GM23248 (cell line): ENCODE measurements at regions not wholly inside any gene's neighbourhood (a gene's known extent, or its start where the extent isn't known, plus 50 kb on each side); places are given as distances from the start of the nearest gene placed in this dataset.

Source experiments
- DNase-seq: peaks from one replicate; pipeline ENCODE4 v3.0.0-alpha.2; 2015
- H2AFZ ChIP-seq: fragments of 200-600 bp; sonication (generic); 2 replicates; pipeline ENCODE4 v1.6.1; 2016; ENCODE audit warnings: antibody characterized with exemption
- H3F3A ChIP-seq: fragments of 200-600 bp; sonication (generic); 2 replicates; pipeline ENCODE4 v1.6.1; 2016; ENCODE audit warnings: mild to moderate bottlenecking, antibody characterized with exemption, mixed run types; ENCODE audit not compliant: insufficient read depth
- H3K27ac ChIP-seq: fragments of 200-600 bp; sonication (generic); 2 replicates; pipeline ENCODE4 v1.5.1; 2016; ENCODE audit warnings: mild to moderate bottlenecking
- H3K27me3 ChIP-seq: fragments of 200-600 bp; sonication (generic); replicated peaks from 2 replicates; pipeline ENCODE4 v1.6.1; 2016; ENCODE audit warnings: mild to moderate bottlenecking; ENCODE audit not compliant: insufficient read depth
- H3K36me3 ChIP-seq: fragments of 200-600 bp; sonication (generic); 2 replicates; pipeline ENCODE4 v1.6.1; 2016; ENCODE audit warnings: low read depth, mild to moderate bottlenecking
- H3K4me1 ChIP-seq: fragments of 200-600 bp; sonication (generic); 2 replicates; pipeline ENCODE4 v1.6.1; 2016; ENCODE audit warnings: mild to moderate bottlenecking; ENCODE audit not compliant: insufficient read depth
- H3K4me2 ChIP-seq: fragments of 200-600 bp; sonication (generic); one replicate; pipeline ENCODE4 v1.6.1; 2016; ENCODE audit warnings: mild to moderate bottlenecking; ENCODE audit not compliant: unreplicated experiment
- H3K4me3 ChIP-seq: fragments of 200-600 bp; sonication (generic); 2 replicates; pipeline ENCODE4 v1.5.1; 2016; ENCODE audit warnings: mild to moderate bottlenecking
- H3K79me2 ChIP-seq: fragments of 200-600 bp; sonication (generic); 2 replicates; pipeline ENCODE4 v1.6.1; 2016; ENCODE audit warnings: mild to moderate bottlenecking; ENCODE audit not compliant: insufficient read depth
- H3K9ac ChIP-seq: fragments of 200-600 bp; sonication (generic); 2 replicates; pipeline ENCODE4 v1.6.1; 2016; ENCODE audit warnings: mild to moderate bottlenecking
- H3K9me2 ChIP-seq: fragments of 200-600 bp; sonication (generic); 2 replicates; pipeline ENCODE4 v1.6.1; 2016; ENCODE audit warnings: mixed run types, mild to moderate bottlenecking, moderate library complexity; ENCODE audit not compliant: insufficient read depth
- H3K9me3 ChIP-seq: fragments of 200-600 bp; sonication (generic); one replicate; pipeline ENCODE4 v1.6.1; 2017; ENCODE audit warnings: low read depth
- H4K20me1 ChIP-seq: fragments of 200-600 bp; sonication (generic); 2 replicates; pipeline ENCODE4 v1.6.0; 2016; ENCODE audit not compliant: insufficient read depth
- EZH2 ChIP-seq: fragments of 200-600 bp; sonication (generic); IDR thresholded peaks from 2 replicates; pipeline ENCODE4 v1.6.1; 2018; ENCODE audit warnings: antibody characterized with exemption, mild to moderate bottlenecking; ENCODE audit not compliant: insufficient read depth, poor library complexity, severe bottlenecking
- EZH2phosphoT487 ChIP-seq: fragments of 200-600 bp; sonication (generic); IDR thresholded peaks from 2 replicates; pipeline ENCODE4 v1.6.1; 2018; ENCODE audit warnings: antibody characterized with exemption, moderate library complexity, mild to moderate bottlenecking, low read depth; ENCODE audit not compliant: insufficient read depth
- WGBS, 2 experiments: methylation state at CpG; one replicate each; pipeline ENCODE4 v1.1.6; 2015 to 2017; ENCODE audit warnings: low lambda C conversion rate in 2 of 2, low coverage in 1 of 2; ENCODE audit errors: missing lambda C conversion rate in 2 of 2; 5-methylcytosine and 5-hydroxymethylcytosine counted together
- in situ Hi-C: fragments of 300-500 bp; cut with MboI; formaldehyde crosslinking; loops from 2 replicates; pipeline ENCODE4 v1.15.0; 2020

- DNase-seq = no peak
- Histone ChIP-seq H3K4me2 (no peak overlapping the region), H3K4me1 (peaks cover 12% of the 10 kb centered on the region; the same call in 1 of the 2 replicates), H3F3A (peaks cover 8% of the 10 kb centered on the region), H2AFZ (no peak overlapping the region), H3K9me2 (no peaks in the 10 kb centered on the region), H3K27me3 (no peaks in the 10 kb centered on the region), H3K9me3 (no peaks in the 10 kb centered on the region), H3K36me3 (no peaks in the 10 kb centered on the region), H4K20me1 (no peaks in the 10 kb centered on the region), H3K79me2 (no peaks in the 10 kb centered on the region), H3K27ac (no peak overlapping the region), H3K4me3 (no peak overlapping the region), H3K9ac (no peak overlapping the region)
- 96 to 100% methylated on average over 1 of the region's 1 CpG for WGBS, 2 experiments
- TF ChIP-seq EZH2 (no peak), EZH2phosphoT487 (no peak)
- in situ Hi-C loops = no loop called here
Measured at GRCh38 chr5:58239045-58239444, 220.8 kb downstream of the PLK2 start.

GRCh38 chr5:58236498-58236897, 223.4 kb downstream of the PLK2 start:
- H3K4me3 ChIP-seq = no peak overlapping the region
- 98 to 99% methylated on average over 3 of the region's 3 CpGs for WGBS, 2 experiments
- H3F3A ChIP-seq = peaks cover 8% of the 10 kb centered on the region
- no peak overlapping the region for H3K9ac ChIP-seq
- H3K27me3 ChIP-seq = no peaks in the 10 kb centered on the region
- no peaks in the 10 kb centered on the region for H3K79me2 ChIP-seq
- no peak overlapping the region for H3K27ac ChIP-seq
- no peaks in the 10 kb centered on the region for H4K20me1 ChIP-seq
- no peak for TF ChIP-seq EZH2
- TF ChIP-seq EZH2phosphoT487 = no peak
- H3K4me1 ChIP-seq = peaks cover 12% of the 10 kb centered on the region; the same call in 1 of the 2 replicates
- H3K9me3 ChIP-seq = no peaks in the 10 kb centered on the region
- no peak for DNase-seq
- no peak overlapping the region for H2AFZ ChIP-seq
- H3K36me3 ChIP-seq = no peaks in the 10 kb centered on the region
- in situ Hi-C loops = no loop called here
- H3K4me2 ChIP-seq = no peak overlapping the region
- H3K9me2 ChIP-seq = no peaks in the 10 kb centered on the region

GRCh38 chr5:58235299-58235698, 224.6 kb downstream of the PLK2 start:
- 8 to 9% methylated on average over 3 of the region's 3 CpGs for WGBS, 2 experiments
- no peak overlapping the region for H2AFZ ChIP-seq
- no peaks in the 10 kb centered on the region for H3K36me3 ChIP-seq
- H3K9me2 ChIP-seq = no peaks in the 10 kb centered on the region
- no peak overlapping the region for H3K9ac ChIP-seq
- peaks cover 16% of the 10 kb centered on the region for H3K4me1 ChIP-seq
- H3K27ac ChIP-seq = peak overlapping the region; percentile 3; the same call in 1 of the 2 replicates
- H3K9me3 ChIP-seq = no peaks in the 10 kb centered on the region
- H3K4me3 ChIP-seq = no peak overlapping the region
- H3K4me2 ChIP-seq = peak overlapping the region; percentile 23
- H3K79me2 ChIP-seq = no peaks in the 10 kb centered on the region
- TF ChIP-seq EZH2phosphoT487 = no peak
- TF ChIP-seq EZH2 = no peak
- H3F3A ChIP-seq = peaks cover 8% of the 10 kb centered on the region
- H4K20me1 ChIP-seq = no peaks in the 10 kb centered on the region
- in situ Hi-C loops = no loop called here
- peak; percentile 81 for DNase-seq
- H3K27me3 ChIP-seq = no peaks in the 10 kb centered on the region

- no peak overlapping the region for H3K9ac ChIP-seq
- no peaks in the 10 kb centered on the region for H3K36me3 ChIP-seq
- H3F3A ChIP-seq = peaks cover 8% of the 10 kb centered on the region
- no peak overlapping the region for H3K27ac ChIP-seq
- no peak overlapping the region for H2AFZ ChIP-seq
- TF ChIP-seq EZH2phosphoT487 (no peak), EZH2 (no peak)
- H3K9me2 ChIP-seq = no peaks in the 10 kb centered on the region
- H3K4me1 ChIP-seq = peaks cover 14% of the 10 kb centered on the region
- 50 to 53% methylated on average over 5 of the region's 5 CpGs for WGBS, 2 experiments
- H3K9me3 ChIP-seq = no peaks in the 10 kb centered on the region
- no peak overlapping the region for H3K4me2 ChIP-seq
- no peaks in the 10 kb centered on the region for H3K79me2 ChIP-seq
- in situ Hi-C loops = no loop called here
- H3K4me3 ChIP-seq = no peak overlapping the region
- H3K27me3 ChIP-seq = no peaks in the 10 kb centered on the region
- no peak for DNase-seq
- H4K20me1 ChIP-seq = no peaks in the 10 kb centered on the region
Measured at GRCh38 chr5:58232130-58232529, 227.8 kb downstream of the PLK2 start.

GRCh38 chr5:58231041-58231440, 228.8 kb downstream of the PLK2 start:
- H3K36me3 ChIP-seq = no peaks in the 10 kb centered on the region
- WGBS, 2 experiments = 0 to 2% methylated on average over 1 of the region's 1 CpG
- no peaks in the 10 kb centered on the region for H3K9me2 ChIP-seq
- no peak overlapping the region for H3K27ac ChIP-seq
- peaks cover 14% of the 10 kb centered on the region for H3K4me1 ChIP-seq
- no peaks in the 10 kb centered on the region for H3K79me2 ChIP-seq
- DNase-seq = peak; percentile 38
- H3K9me3 ChIP-seq = no peaks in the 10 kb centered on the region
- peaks cover 8% of the 10 kb centered on the region for H3F3A ChIP-seq
- no peak overlapping the region for H3K9ac ChIP-seq
- TF ChIP-seq EZH2phosphoT487 (no peak), EZH2 (no peak)
- 0 out of 2 replicates have a peak overlapping the region, but pooled peaks have one; percentile 25 for H2AFZ ChIP-seq
- H3K4me2 ChIP-seq = peak overlapping the region; percentile 39
- H3K27me3 ChIP-seq = no peaks in the 10 kb centered on the region
- in situ Hi-C loops = no loop called here
- no peak overlapping the region for H3K4me3 ChIP-seq
- no peaks in the 10 kb centered on the region for H4K20me1 ChIP-seq
